ENCODE measurements at regions not wholly inside any gene's neighbourhood (a gene's known extent, or its start where the extent isn't known, plus 50 kb on each side); places are given as distances from the start of the nearest gene placed in this dataset.
A peak's percentile ranks its signal among the peaks of the same experiment; 100 is the strongest.

- TF ChIP-seq, protein P1, sequence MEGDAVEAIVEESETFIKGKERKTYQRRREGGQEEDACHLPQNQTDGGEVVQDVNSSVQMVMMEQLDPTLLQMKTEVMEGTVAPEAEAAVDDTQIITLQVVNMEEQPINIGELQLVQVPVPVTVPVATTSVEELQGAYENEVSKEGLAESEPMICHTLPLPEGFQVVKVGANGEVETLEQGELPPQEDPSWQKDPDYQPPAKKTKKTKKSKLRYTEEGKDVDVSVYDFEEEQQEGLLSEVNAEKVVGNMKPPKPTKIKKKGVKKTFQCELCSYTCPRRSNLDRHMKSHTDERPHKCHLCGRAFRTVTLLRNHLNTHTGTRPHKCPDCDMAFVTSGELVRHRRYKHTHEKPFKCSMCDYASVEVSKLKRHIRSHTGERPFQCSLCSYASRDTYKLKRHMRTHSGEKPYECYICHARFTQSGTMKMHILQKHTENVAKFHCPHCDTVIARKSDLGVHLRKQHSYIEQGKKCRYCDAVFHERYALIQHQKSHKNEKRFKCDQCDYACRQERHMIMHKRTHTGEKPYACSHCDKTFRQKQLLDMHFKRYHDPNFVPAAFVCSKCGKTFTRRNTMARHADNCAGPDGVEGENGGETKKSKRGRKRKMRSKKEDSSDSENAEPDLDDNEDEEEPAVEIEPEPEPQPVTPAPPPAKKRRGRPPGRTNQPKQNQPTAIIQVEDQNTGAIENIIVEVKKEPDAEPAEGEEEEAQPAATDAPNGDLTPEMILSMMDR (conservative IDR thresholded peaks at IDR 0.05): no peak
- Mint-ChIP-seq H3K27ac (no peak overlapping the region), H3K9me3 (no peaks in the 10 kb centered on the region), H3K27me3 (peaks cover 25% of the 10 kb centered on the region), H3K4me1 (ENCODE audit: unreplicated experiment) (no peaks in the 10 kb centered on the region), H3K36me3 (no peaks in the 10 kb centered on the region), H3K4me3 (no peak overlapping the region)
- no peak for DNase-seq (ENCODE audit: extremely low spot score, unreplicated experiment)
These were observed 476.8 kb upstream of the B3GAT1 start for GRCh38 chr11:134888821-134889220.

DNA sequence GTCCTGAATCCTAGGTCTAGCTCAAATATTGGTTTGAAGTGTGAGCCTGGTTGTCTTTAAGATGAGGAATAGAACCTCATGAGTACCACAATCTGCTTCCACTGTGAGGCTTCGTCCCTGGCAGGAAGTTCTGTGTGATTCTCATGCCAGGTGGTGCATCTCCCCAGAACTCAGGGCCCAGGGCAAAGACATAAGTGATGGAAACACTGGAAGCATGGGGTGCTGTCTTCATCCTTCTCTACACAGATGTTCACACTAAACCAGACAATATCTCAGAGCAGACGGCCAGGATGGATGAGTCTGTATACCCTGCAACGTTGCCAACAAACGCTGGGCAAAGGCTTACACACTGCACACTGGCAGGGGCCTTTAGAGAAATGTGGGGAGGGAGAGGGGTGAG is 475.9 kb upstream of the B3GAT1 start:
- Mint-ChIP-seq H3K4me1 (ENCODE audit: unreplicated experiment) (no peaks in the 10 kb centered on the region), H3K27ac (no peak overlapping the region), H3K4me3 (no peak overlapping the region), H3K36me3 (no peaks in the 10 kb centered on the region), H3K9me3 (no peaks in the 10 kb centered on the region), H3K27me3 (peaks cover 34% of the 10 kb centered on the region)
- DNase-seq (ENCODE audit: extremely low spot score, unreplicated experiment): no peak
- TF ChIP-seq, protein P1 (conservative IDR thresholded peaks at IDR 0.05): no peak

- peaks cover 33% of the 10 kb centered on the region for H3K27me3 Mint-ChIP-seq
- H3K4me1 Mint-ChIP-seq (ENCODE audit: unreplicated experiment): no peaks in the 10 kb centered on the region
- no peaks in the 10 kb centered on the region for H3K36me3 Mint-ChIP-seq
- H3K4me3 Mint-ChIP-seq: no peak overlapping the region
- no peaks in the 10 kb centered on the region for H3K9me3 Mint-ChIP-seq
- DNase-seq (ENCODE audit: extremely low spot score, unreplicated experiment): no peak
- H3K27ac Mint-ChIP-seq: no peak overlapping the region
- TF ChIP-seq, protein P1 (conservative IDR thresholded peaks at IDR 0.05): no peak
These were observed 471.4 kb upstream of the B3GAT1 start for GRCh38 chr11:134883484-134883883.

DNA sequence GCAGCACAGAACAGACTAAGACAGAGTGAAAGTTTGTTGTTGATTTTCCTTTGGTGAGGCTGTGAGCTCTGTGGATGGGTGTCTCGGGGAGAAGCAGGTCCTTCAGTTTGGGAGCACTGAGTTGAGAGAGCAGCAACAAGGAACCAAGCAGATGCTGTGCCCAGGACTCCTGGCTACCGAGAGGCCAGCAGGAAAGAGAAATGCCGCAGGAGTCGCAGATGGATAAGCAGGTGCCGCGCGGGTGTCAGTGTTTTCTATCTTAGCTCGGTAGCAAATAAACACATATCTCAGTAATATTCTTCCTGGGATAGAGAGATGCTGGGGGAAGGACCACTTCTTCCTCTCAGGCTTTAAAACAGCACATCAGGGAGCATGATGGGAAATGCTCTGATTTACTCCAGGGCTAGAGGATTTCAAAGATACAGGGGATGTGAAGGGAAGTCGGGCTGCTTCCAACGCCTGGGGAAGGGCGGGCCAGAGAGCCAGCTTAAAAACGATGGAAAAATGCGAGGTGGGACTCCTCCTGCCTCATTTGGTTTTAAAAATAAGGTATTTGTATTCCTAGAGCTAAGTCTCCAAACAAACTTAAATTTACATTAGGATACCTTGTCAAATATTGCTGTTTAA is 470.7 kb upstream of the B3GAT1 start:
- Mint-ChIP-seq H3K9me3 (no peaks in the 10 kb centered on the region), H3K4me3 (no peak overlapping the region), H3K27me3 (peaks cover 35% of the 10 kb centered on the region), H3K36me3 (no peaks in the 10 kb centered on the region), H3K27ac (no peak overlapping the region), H3K4me1 (ENCODE audit: unreplicated experiment) (no peaks in the 10 kb centered on the region)
- TF ChIP-seq, protein P1 (conservative IDR thresholded peaks at IDR 0.05): no peak
- DNase-seq (ENCODE audit: extremely low spot score, unreplicated experiment): no peak

DNA sequence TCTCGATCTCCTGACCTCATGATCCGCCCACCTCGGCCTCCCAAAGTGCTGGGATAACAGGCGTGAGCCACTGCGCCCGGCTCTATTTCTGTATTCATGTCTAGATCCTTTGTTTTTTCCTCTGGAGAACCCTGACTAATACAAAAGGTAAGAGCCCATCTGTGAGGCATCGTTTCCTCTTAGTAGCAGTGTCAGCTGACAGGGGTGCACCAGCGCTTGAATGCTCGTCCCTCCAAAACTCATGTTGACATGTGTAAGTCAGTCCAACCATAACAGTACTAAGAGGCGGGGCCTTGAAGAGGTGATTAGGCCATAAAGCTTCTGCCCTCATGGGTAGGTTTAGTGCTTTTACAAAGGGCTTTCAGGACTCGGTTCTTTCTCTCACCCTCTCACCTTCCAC is 470.1 kb upstream of the B3GAT1 start:
- no peak overlapping the region for H3K4me3 Mint-ChIP-seq
- H3K4me1 Mint-ChIP-seq (ENCODE audit: unreplicated experiment): no peaks in the 10 kb centered on the region
- DNase-seq (ENCODE audit: extremely low spot score, unreplicated experiment): peak; percentile 25
- TF ChIP-seq, protein P1 (conservative IDR thresholded peaks at IDR 0.05): no peak
- H3K36me3 Mint-ChIP-seq: no peaks in the 10 kb centered on the region
- no peaks in the 10 kb centered on the region for H3K9me3 Mint-ChIP-seq
- peaks cover 31% of the 10 kb centered on the region for H3K27me3 Mint-ChIP-seq
- H3K27ac Mint-ChIP-seq: no peak overlapping the region

GRCh38 chr11:134880788-134881187 is 468.7 kb upstream of the B3GAT1 start:
- TF ChIP-seq, protein P1 (conservative IDR thresholded peaks at IDR 0.05): no peak
- Mint-ChIP-seq H3K36me3 (no peaks in the 10 kb centered on the region), H3K4me3 (no peak overlapping the region), H3K4me1 (ENCODE audit: unreplicated experiment) (no peaks in the 10 kb centered on the region), H3K9me3 (no peaks in the 10 kb centered on the region), H3K27me3 (peaks cover 34% of the 10 kb centered on the region), H3K27ac (no peak overlapping the region)
- peak; percentile 37 for DNase-seq (ENCODE audit: extremely low spot score, unreplicated experiment)

Measured in type B pancreatic cell (in vitro differentiated cells).